ENCODE measurements at regions not wholly inside any gene's neighbourhood (a gene's known extent, or its start where the extent isn't known, plus 50 kb on each side); places are given as distances from the start of the nearest gene placed in this dataset.
"Not testable (repeated sequence)": the region's sequence is repeated elsewhere in the genome, so short reads cannot be mapped to it uniquely, and the experiment has no call there.

GRCh38 chr4:176618138-176618537 is 174.6 kb downstream of the VEGFC start:
- DNase-seq = no peak
- H3K27ac ChIP-seq = no peak overlapping the region
- no peaks in the 10 kb centered on the region for H3K27me3 ChIP-seq
- no peak overlapping the region for H3K4me3 ChIP-seq
- no peak for TF ChIP-seq CTCF (IDR thresholded peaks at IDR 0.05)
- no peak for TF ChIP-seq POLR2A (IDR thresholded peaks at IDR 0.05)
- no peaks in the 10 kb centered on the region for H3K36me3 ChIP-seq
- H3K9me3 ChIP-seq = no peaks in the 10 kb centered on the region
- H3K4me1 ChIP-seq = no peaks in the 10 kb centered on the region

GRCh38 chr4:176619430-176619829 is 173.3 kb downstream of the VEGFC start:
- DNase-seq = no peak
- H3K27ac ChIP-seq = no peak overlapping the region
- TF ChIP-seq POLR2A (IDR thresholded peaks at IDR 0.05) (no peak), CTCF (IDR thresholded peaks at IDR 0.05) (no peak)
- H3K4me3 ChIP-seq = no peak overlapping the region
- no peaks in the 10 kb centered on the region for H3K4me1 ChIP-seq
- H3K36me3 ChIP-seq = no peaks in the 10 kb centered on the region
- H3K9me3 ChIP-seq = no peaks in the 10 kb centered on the region
- H3K27me3 ChIP-seq = no peaks in the 10 kb centered on the region

GRCh38 chr4:176622251-176622948 is 170.3 kb downstream of the VEGFC start:
- H3K4me3 ChIP-seq = no peak overlapping the region
- no peak overlapping the region for H3K27ac ChIP-seq
- no peak for DNase-seq
- no peaks in the 10 kb centered on the region for H3K9me3 ChIP-seq
- TF ChIP-seq CTCF (IDR thresholded peaks at IDR 0.05) = no peak
- TF ChIP-seq POLR2A (IDR thresholded peaks at IDR 0.05) = no peak
- H3K36me3 ChIP-seq = no peaks in the 10 kb centered on the region
- no peaks in the 10 kb centered on the region for H3K4me1 ChIP-seq
- H3K27me3 ChIP-seq = no peaks in the 10 kb centered on the region

- not testable (repeated sequence) for H3K9me3 ChIP-seq, H3K36me3 ChIP-seq, H3K4me1 ChIP-seq, H3K27me3 ChIP-seq, H3K4me3 ChIP-seq, DNase-seq, H3K27ac ChIP-seq
These were observed 167.6 kb downstream of the VEGFC start for GRCh38 chr4:176624983-176625610.

- Histone ChIP-seq H3K9me3 (peaks cover 0 to 4% (median 0%) of the 10 kb centered on the region in 4 donors), H3K4me3 (no peak overlapping the region), H3K27me3 (no peaks in the 10 kb centered on the region), H3K4me1 (no peaks in the 10 kb centered on the region), H3K36me3 (no peaks in the 10 kb centered on the region), H3K27ac (no peak overlapping the region)
- TF ChIP-seq POLR2A (IDR thresholded peaks at IDR 0.05) = no peak
- no peak for TF ChIP-seq CTCF (IDR thresholded peaks at IDR 0.05)
- DNase-seq = no peak
These were observed 164.8 kb downstream of the VEGFC start for GRCh38 chr4:176627916-176628315.

GRCh38 chr4:176631611-176632010 is 161.1 kb downstream of the VEGFC start:
- H3K9me3 ChIP-seq = peaks cover 0 to 4% (median 0%) of the 10 kb centered on the region in 4 donors
- no peaks in the 10 kb centered on the region for H3K36me3 ChIP-seq
- no peaks in the 10 kb centered on the region for H3K4me1 ChIP-seq
- DNase-seq = no peak
- no peak for TF ChIP-seq CTCF (IDR thresholded peaks at IDR 0.05)
- H3K4me3 ChIP-seq = no peak overlapping the region
- no peaks in the 10 kb centered on the region for H3K27me3 ChIP-seq
- H3K27ac ChIP-seq = no peak overlapping the region
